ENCODE measurements at regions not wholly inside any gene's neighbourhood (a gene's known extent, or its start where the extent isn't known, plus 50 kb on each side); places are given as distances from the start of the nearest gene placed in this dataset.

GRCh38 chr12:32949815-32950214 is 53.2 kb upstream of the PKP2 start:
- Histone ChIP-seq H3K4me3 (no peak overlapping the region), H3K9me3 (no peaks in the 10 kb centered on the region), H3K4me1 (no peaks in the 10 kb centered on the region), H3K27ac (no peak overlapping the region), H3K36me3 (no peaks in the 10 kb centered on the region), H3K27me3 (peaks cover 0 to 8% (median 0%) of the 10 kb centered on the region in 7 donors)
- ATAC-seq (no peak), DNase-seq (no peak)
- 69 to 78% methylated on average over 3 of the region's 3 CpGs for WGBS, 2 donors
- no peak for TF ChIP-seq CTCF (IDR thresholded peaks at IDR 0.05)
- intact Hi-C loops (cut with DNase I) = no loop called here

- peak in 2 of 9 donors; percentile 6 to 21 for TF ChIP-seq CTCF (IDR thresholded peaks at IDR 0.05)
- ATAC-seq (no peak), DNase-seq (no peak)
- intact Hi-C loops (cut with DNase I) = no loop called here
- Histone ChIP-seq H3K9me3 (no peaks in the 10 kb centered on the region), H3K4me1 (no peaks in the 10 kb centered on the region), H3K36me3 (no peaks in the 10 kb centered on the region), H3K4me3 (no peak overlapping the region), H3K27me3 (peaks cover 0 to 8% (median 0%) of the 10 kb centered on the region in 7 donors), H3K27ac (no peak overlapping the region)
- WGBS, 2 donors = 88% methylated on average over 4 of the region's 4 CpGs
Observed at GRCh38 chr12:32947206-32948067, 50.9 kb upstream of the PKP2 start.

- Histone ChIP-seq H3K4me3 (no peak overlapping the region), H3K27me3 (peaks cover 0 to 8% (median 0%) of the 10 kb centered on the region in 7 donors), H3K4me1 (no peaks in the 10 kb centered on the region), H3K36me3 (no peaks in the 10 kb centered on the region), H3K9me3 (no peaks in the 10 kb centered on the region), H3K27ac (no peak overlapping the region)
- DNase-seq = no peak
- no peak for ATAC-seq
- intact Hi-C loops (cut with DNase I) = no loop called here
- 63 to 73% methylated on average over 6 of the region's 6 CpGs for WGBS, 2 donors
- no peak for TF ChIP-seq CTCF (IDR thresholded peaks at IDR 0.05)
Observed at GRCh38 chr12:32946504-32947131, 50.0 kb upstream of the PKP2 start.

Data from heart right ventricle (tissue), 16 donors.